Neuron (in vitro differentiated cells): ENCODE measurements at regions not wholly inside any gene's neighbourhood (a gene's known extent, or its start where the extent isn't known, plus 50 kb on each side); places are given as distances from the start of the nearest gene placed in this dataset.
"Not testable (repeated sequence)": the region's sequence is repeated elsewhere in the genome, so short reads cannot be mapped to it uniquely, and the experiment has no call there.

Experiments
- H2AFZ ChIP-seq: one replicate; pipeline ENCODE4 v1.6.1; 2013; ENCODE audit warnings: low read depth, mild to moderate bottlenecking, inconsistent platforms, low read length, moderate library complexity
- H3K27me3 ChIP-seq: one replicate; pipeline ENCODE4 v1.6.1; 2013; ENCODE audit warnings: low read length; ENCODE audit not compliant: insufficient read depth
- H3K36me3 ChIP-seq: one replicate; pipeline ENCODE4 v1.6.1; 2013; ENCODE audit warnings: low read length; ENCODE audit not compliant: insufficient read depth
- H3K4me1 ChIP-seq: one replicate; pipeline ENCODE4 v1.6.1; 2013; ENCODE audit warnings: low read length; ENCODE audit not compliant: insufficient read depth
- H3K4me3 ChIP-seq: 2 replicates; pipeline ENCODE4 v1.5.1; 2013; ENCODE audit warnings: mild to moderate bottlenecking, low read length, moderate library complexity
- H3K9me3 ChIP-seq: one replicate; pipeline ENCODE4 v1.6.1; 2013; ENCODE audit warnings: low read length

- no peak overlapping the region for H2AFZ ChIP-seq
- H3K27me3 ChIP-seq = no peaks in the 10 kb centered on the region
- H3K4me1 ChIP-seq = no peaks in the 10 kb centered on the region
- no peaks in the 10 kb centered on the region for H3K9me3 ChIP-seq
- H3K4me3 ChIP-seq = no peak overlapping the region
- H3K36me3 ChIP-seq = no peaks in the 10 kb centered on the region
Measured at GRCh38 chr9:129301941-129302340, 123.9 kb upstream of the IER5L start.

- not testable (repeated sequence) for H2AFZ ChIP-seq, H3K27me3 ChIP-seq, H3K4me1 ChIP-seq, H3K9me3 ChIP-seq, H3K4me3 ChIP-seq, H3K36me3 ChIP-seq
Measured at GRCh38 chr9:129296195-129296594, 118.1 kb upstream of the IER5L start.

- Histone ChIP-seq H3K36me3 (no peaks in the 10 kb centered on the region), H3K9me3 (no peaks in the 10 kb centered on the region), H3K4me3 (no peak overlapping the region), H3K27me3 (no peaks in the 10 kb centered on the region), H3K4me1 (peaks cover 27% of the 10 kb centered on the region), H2AFZ (no peak overlapping the region)
Measured at GRCh38 chr9:129291041-129291501, 113.0 kb upstream of the IER5L start.

- no peak overlapping the region for H2AFZ ChIP-seq
- H3K36me3 ChIP-seq = no peaks in the 10 kb centered on the region
- no peak overlapping the region for H3K4me3 ChIP-seq
- no peaks in the 10 kb centered on the region for H3K9me3 ChIP-seq
- H3K27me3 ChIP-seq = no peaks in the 10 kb centered on the region
- H3K4me1 ChIP-seq = peaks cover 27% of the 10 kb centered on the region
Measured at GRCh38 chr9:129290606-129291005, 112.5 kb upstream of the IER5L start.

GRCh38 chr9:129289883-129290282, 111.8 kb upstream of the IER5L start:
- H3K36me3 ChIP-seq = no peaks in the 10 kb centered on the region
- no peak overlapping the region for H2AFZ ChIP-seq
- no peak overlapping the region for H3K4me3 ChIP-seq
- H3K9me3 ChIP-seq = no peaks in the 10 kb centered on the region
- no peaks in the 10 kb centered on the region for H3K27me3 ChIP-seq
- peaks cover 27% of the 10 kb centered on the region for H3K4me1 ChIP-seq

GRCh38 chr9:129289131-129289731, 111.2 kb upstream of the IER5L start:
- H3K36me3 ChIP-seq = no peaks in the 10 kb centered on the region
- H3K4me1 ChIP-seq = peaks cover 27% of the 10 kb centered on the region
- no peak overlapping the region for H2AFZ ChIP-seq
- no peak overlapping the region for H3K4me3 ChIP-seq
- H3K27me3 ChIP-seq = no peaks in the 10 kb centered on the region
- H3K9me3 ChIP-seq = no peaks in the 10 kb centered on the region

- peaks cover under 1% of the 10 kb centered on the region for H3K27me3 ChIP-seq
Measured at GRCh38 chr9:129287619-129288305, 109.7 kb upstream of the IER5L start.

GRCh38 chr9:129285979-129286772, 108.1 kb upstream of the IER5L start:
- H2AFZ ChIP-seq = no peak overlapping the region
- no peaks in the 10 kb centered on the region for H3K36me3 ChIP-seq
- no peak overlapping the region for H3K4me3 ChIP-seq
- H3K27me3 ChIP-seq = peaks cover 7% of the 10 kb centered on the region
- H3K9me3 ChIP-seq = no peaks in the 10 kb centered on the region
- H3K4me1 ChIP-seq = peaks cover 46% of the 10 kb centered on the region

More at GRCh38 chr9:129287619-129288305, 109.7 kb upstream of the IER5L start:
- no peaks in the 10 kb centered on the region for H3K36me3 ChIP-seq
- peaks cover 35% of the 10 kb centered on the region for H3K4me1 ChIP-seq
- no peak overlapping the region for H2AFZ ChIP-seq
- no peak overlapping the region for H3K4me3 ChIP-seq
- no peaks in the 10 kb centered on the region for H3K9me3 ChIP-seq

- no peaks in the 10 kb centered on the region for H3K36me3 ChIP-seq
- H2AFZ ChIP-seq = no peak overlapping the region
- H3K4me3 ChIP-seq = no peak overlapping the region
- H3K4me1 ChIP-seq = peaks cover 46% of the 10 kb centered on the region
- no peaks in the 10 kb centered on the region for H3K9me3 ChIP-seq
- peaks cover 9% of the 10 kb centered on the region for H3K27me3 ChIP-seq
Measured at GRCh38 chr9:129285382-129285781, 107.3 kb upstream of the IER5L start.

- peaks cover 44% of the 10 kb centered on the region for H3K4me1 ChIP-seq
- no peaks in the 10 kb centered on the region for H3K36me3 ChIP-seq
- no peaks in the 10 kb centered on the region for H3K9me3 ChIP-seq
- no peak overlapping the region for H2AFZ ChIP-seq
- peaks cover 9% of the 10 kb centered on the region for H3K27me3 ChIP-seq
- H3K4me3 ChIP-seq = no peak overlapping the region
Measured at GRCh38 chr9:129284607-129285291, 106.7 kb upstream of the IER5L start.

GRCh38 chr9:129283705-129284606, 105.9 kb upstream of the IER5L start:
- peaks cover 36% of the 10 kb centered on the region for H3K4me1 ChIP-seq
- peaks cover 9% of the 10 kb centered on the region for H3K27me3 ChIP-seq
- H3K36me3 ChIP-seq = no peaks in the 10 kb centered on the region

GRCh38 chr9:129283291-129283691, 105.2 kb upstream of the IER5L start:
- Histone ChIP-seq H3K27me3 (peaks cover 9% of the 10 kb centered on the region), H2AFZ (no peak overlapping the region), H3K36me3 (no peaks in the 10 kb centered on the region), H3K9me3 (no peaks in the 10 kb centered on the region), H3K4me1 (peaks cover 29% of the 10 kb centered on the region), H3K4me3 (no peak overlapping the region)

More at GRCh38 chr9:129283705-129284606, 105.9 kb upstream of the IER5L start:
- H3K9me3 ChIP-seq = no peaks in the 10 kb centered on the region
- H3K4me3 ChIP-seq = no peak overlapping the region
- no peak overlapping the region for H2AFZ ChIP-seq
